ENCODE measurements at regions not wholly inside any gene's neighbourhood (a gene's known extent, or its start where the extent isn't known, plus 50 kb on each side); places are given as distances from the start of the nearest gene placed in this dataset.

DNA sequence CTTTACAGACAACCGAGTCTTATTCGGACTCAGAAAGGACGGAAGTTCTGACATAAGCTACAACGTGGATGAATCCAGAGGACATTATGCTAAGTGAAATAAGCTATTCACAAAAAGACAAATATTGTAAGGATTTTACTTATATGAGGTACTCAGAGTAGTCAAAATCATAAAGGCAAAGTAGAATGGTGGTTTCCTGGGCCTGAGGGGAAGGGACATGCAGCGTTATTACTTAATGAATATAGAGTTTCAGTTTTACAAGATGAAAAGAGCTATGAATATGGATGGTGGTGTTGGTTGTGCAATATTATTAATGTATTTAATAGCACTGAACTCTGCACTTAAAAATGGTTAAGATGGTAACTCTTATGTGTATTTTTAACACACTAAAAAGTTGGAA is 419.1 kb upstream of the SGCG start:
- H3K4me3 ChIP-seq (ENCODE audit: extremely low read depth in 1 of 4, insufficient read depth in 2 of 4, low read depth in 3 of 4, low read length in 4 of 4) = no peak overlapping the region
- no peak overlapping the region for H4K8ac ChIP-seq (ENCODE audit: extremely low read depth, insufficient read depth, low read length)
- no peak overlapping the region for H4K91ac ChIP-seq (replicated peaks; ENCODE audit: insufficient read length, low read length)
- no peak overlapping the region for H2BK120ac ChIP-seq (replicated peaks; ENCODE audit: low read depth, low read length)
- H3K27me3 ChIP-seq (replicated peaks in 1 of 4; ENCODE audit: control insufficient read depth in 3 of 4, extremely low read depth in 1 of 4, insufficient read depth in 3 of 4, low read length in 3 of 4) = no peaks in the 10 kb centered on the region
- H3K27ac ChIP-seq (ENCODE audit: low read depth, low read length) = no peak overlapping the region
- no peaks in the 10 kb centered on the region for H4K20me1 ChIP-seq (replicated peaks in 1 of 2; ENCODE audit: control insufficient read depth in 1 of 2, insufficient read depth in 2 of 2, low read length in 2 of 2)
- H3K79me1 ChIP-seq (ENCODE audit: low read depth, low read length) = no peaks in the 10 kb centered on the region
- H2BK5ac ChIP-seq (ENCODE audit: low read depth, low read length) = no peak overlapping the region
- H3K18ac ChIP-seq (ENCODE audit: extremely low read depth, low read length) = no peak overlapping the region
- 93% methylated on average over 5 of the region's 5 CpGs; no CpG with 5 or more reads in 1 of the 2 experiments for WGBS, 2 experiments (ENCODE audit: extremely low coverage in 1 of 2, insufficient coverage in 1 of 2, insufficient read length in 1 of 2, insufficient replicate concordance in 2 of 2, low coverage in 1 of 2, low lambda C conversion rate in 2 of 2, missing lambda C conversion rate in 1 of 2)
- H3K79me2 ChIP-seq (ENCODE audit: control insufficient read depth in 1 of 2, insufficient read depth in 2 of 2, low read length in 2 of 2) = no peaks in the 10 kb centered on the region
- DNase-seq (ENCODE audit: low read depth in 1 of 2, low spot score in 2 of 2) (no peak), FAIRE-seq (no peak)
- no peak overlapping the region for H3K9ac ChIP-seq (replicated peaks in 1 of 4; ENCODE audit: extremely low read depth in 1 of 4, low read depth in 3 of 4, low read length in 3 of 4)
- no peak overlapping the region for H3K14ac ChIP-seq (ENCODE audit: insufficient read length)
- H2BK12ac ChIP-seq (ENCODE audit: low read depth, low read length) = no peak overlapping the region
- no peaks in the 10 kb centered on the region for H3K9me3 ChIP-seq (ENCODE audit: insufficient read depth in 2 of 2, low read depth in 1 of 2, low read length in 1 of 2)
- H3K4ac ChIP-seq (replicated peaks; ENCODE audit: insufficient read length, low read depth, low read length) = no peak overlapping the region
- no peak overlapping the region for H3K56ac ChIP-seq (replicated peaks; ENCODE audit: insufficient read length, low read depth, low read length)
- no peak overlapping the region for H2BK15ac ChIP-seq (ENCODE audit: low read length)
- H2BK20ac ChIP-seq (ENCODE audit: low read length) = no peak overlapping the region
- no peak overlapping the region for H2AK5ac ChIP-seq (ENCODE audit: low read depth, low read length)
- H2AFZ ChIP-seq (ENCODE audit: low read length) = no peak overlapping the region
- CTCF ChIA-PET (ENCODE audit: partially characterized antibody) = no interaction called here
- POLR2A ChIA-PET (ENCODE audit: partially characterized antibody) = no interaction called here
- no peak overlapping the region for H3K23ac ChIP-seq (ENCODE audit: insufficient read length)
- no peaks in the 10 kb centered on the region for H3K23me2 ChIP-seq (ENCODE audit: low read depth, low read length)
- peaks cover 0 to 4% (median 1%) of the 10 kb centered on the region in 4 experiments; a peak in 3 of 7 replicates for H3K4me1 ChIP-seq (replicated peaks in 1 of 4; ENCODE audit: control insufficient read depth in 3 of 4, insufficient read depth in 4 of 4, low read length in 3 of 4)
- no peak overlapping the region for H4K5ac ChIP-seq (ENCODE audit: insufficient read length, low read depth, low read length)
- no peaks in the 10 kb centered on the region for H3K36me3 ChIP-seq (ENCODE audit: control insufficient read depth in 2 of 4, insufficient read depth in 4 of 4, low read length in 3 of 4)
- H3K4me2 ChIP-seq (ENCODE audit: insufficient read depth in 1 of 2, low read depth in 2 of 2, low read length in 2 of 2) = no peak overlapping the region
- TF ChIP-seq, protein P1, sequence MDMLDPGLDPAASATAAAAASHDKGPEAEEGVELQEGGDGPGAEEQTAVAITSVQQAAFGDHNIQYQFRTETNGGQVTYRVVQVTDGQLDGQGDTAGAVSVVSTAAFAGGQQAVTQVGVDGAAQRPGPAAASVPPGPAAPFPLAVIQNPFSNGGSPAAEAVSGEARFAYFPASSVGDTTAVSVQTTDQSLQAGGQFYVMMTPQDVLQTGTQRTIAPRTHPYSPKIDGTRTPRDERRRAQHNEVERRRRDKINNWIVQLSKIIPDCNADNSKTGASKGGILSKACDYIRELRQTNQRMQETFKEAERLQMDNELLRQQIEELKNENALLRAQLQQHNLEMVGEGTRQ (IDR thresholded peaks at IDR 0.05; ENCODE audit: low read length) = no peak
- TF ChIP-seq CREB1 (IDR thresholded peaks at IDR 0.05) (no peak), TAF7 (optimal IDR thresholded peaks at IDR 0.05; ENCODE audit: borderline replicate concordance, low read depth, low read length) (no peak), PHF8 (conservative IDR thresholded peaks at IDR 0.05; ENCODE audit: low read depth, low read length) (no peak), CEBPB (IDR thresholded peaks at IDR 0.05; ENCODE audit: low read depth, low read length) (no peak), SP4 (IDR thresholded peaks at IDR 0.05; ENCODE audit: low read length) (no peak), ATF3 (IDR thresholded peaks at IDR 0.05; ENCODE audit: insufficient read depth, low read depth, low read length) (no peak), RBBP5 (IDR thresholded peaks at IDR 0.05; ENCODE audit: borderline replicate concordance, low read depth, low read length) (no peak), EGR1 (IDR thresholded peaks at IDR 0.05; ENCODE audit: borderline replicate concordance, low read depth, low read length) (no peak), RNF2 (IDR thresholded peaks at IDR 0.05; ENCODE audit: borderline replicate concordance, low read depth, low read length, missing control alignments, poor library complexity, severe bottlenecking) (no peak), GABPA (IDR thresholded peaks at IDR 0.05; ENCODE audit: borderline replicate concordance, insufficient read depth, low read length) (no peak), RFX5 (IDR thresholded peaks at IDR 0.05; ENCODE audit: borderline replicate concordance, low read depth, low read length) (no peak), TAF1 (IDR thresholded peaks at IDR 0.05; ENCODE audit: low read depth, low read length) (no peak)
